Lung microvascular endothelial cell (primary cell): ENCODE measurements at regions not wholly inside any gene's neighbourhood (a gene's known extent, or its start where the extent isn't known, plus 50 kb on each side); places are given as distances from the start of the nearest gene placed in this dataset.
A peak's percentile ranks its signal among the peaks of the same experiment; 100 is the strongest.
"Not testable (repeated sequence)": the region's sequence is repeated elsewhere in the genome, so short reads cannot be mapped to it uniquely, and the experiment has no call there.

ENCODE experiments used
- DNase-seq, 2 donors: peaks; one replicate each; pipeline versions ENCODE4 v3.0.0 to v3.0.0-alpha.2; 2010; ENCODE audit warnings: low read depth in 2 of 2

DNA sequence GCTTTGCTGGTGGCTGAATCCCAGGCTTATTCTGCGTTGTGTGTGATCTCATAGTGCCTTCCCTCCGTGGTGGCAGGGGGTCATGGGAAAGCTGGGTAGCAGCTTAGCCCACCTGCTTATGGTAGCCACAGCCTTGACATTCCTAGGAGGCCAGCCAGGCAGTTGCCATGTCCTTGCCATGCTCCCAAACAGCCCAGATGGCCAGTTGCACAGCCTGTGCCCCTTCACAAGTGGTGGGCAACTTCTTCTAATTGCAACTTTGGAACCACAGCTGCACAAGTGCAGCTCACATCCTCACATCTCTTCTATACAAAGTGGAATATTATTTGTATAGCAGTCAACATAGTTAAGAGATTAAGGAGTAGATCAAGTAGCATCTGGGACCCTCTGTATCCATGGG is 136.6 kb upstream of the PELI1 start:
- DNase-seq, result not testable (repeated sequence)

DNA sequence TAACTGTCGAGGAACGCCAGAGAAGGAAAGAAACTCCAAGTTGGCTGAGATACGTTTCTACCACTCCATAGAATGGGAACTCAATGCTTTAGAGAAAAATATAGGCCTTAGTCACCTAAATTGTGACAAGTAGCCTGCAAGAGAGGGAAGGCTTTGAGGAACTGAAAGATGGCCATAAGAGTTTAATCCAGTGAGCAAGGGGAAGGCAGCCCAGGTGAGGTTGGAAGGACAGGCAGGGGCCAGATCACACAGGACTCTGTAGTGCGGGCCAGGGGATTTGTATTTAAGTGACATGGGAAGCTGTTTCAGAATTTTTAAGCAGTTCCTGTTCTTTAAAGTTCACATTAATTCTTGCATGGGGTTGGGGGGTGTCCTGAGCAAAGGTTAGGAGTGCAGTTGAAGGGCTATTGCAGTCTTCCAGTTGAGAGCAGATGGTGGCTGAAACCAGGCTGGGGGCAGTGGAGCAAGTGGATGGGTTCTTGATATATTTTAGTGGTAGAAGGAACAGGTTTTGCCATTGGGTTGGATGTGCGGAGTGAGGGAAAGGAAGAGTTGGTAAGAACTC is 138.9 kb upstream of the PELI1 start:
- no peak for DNase-seq

DNA sequence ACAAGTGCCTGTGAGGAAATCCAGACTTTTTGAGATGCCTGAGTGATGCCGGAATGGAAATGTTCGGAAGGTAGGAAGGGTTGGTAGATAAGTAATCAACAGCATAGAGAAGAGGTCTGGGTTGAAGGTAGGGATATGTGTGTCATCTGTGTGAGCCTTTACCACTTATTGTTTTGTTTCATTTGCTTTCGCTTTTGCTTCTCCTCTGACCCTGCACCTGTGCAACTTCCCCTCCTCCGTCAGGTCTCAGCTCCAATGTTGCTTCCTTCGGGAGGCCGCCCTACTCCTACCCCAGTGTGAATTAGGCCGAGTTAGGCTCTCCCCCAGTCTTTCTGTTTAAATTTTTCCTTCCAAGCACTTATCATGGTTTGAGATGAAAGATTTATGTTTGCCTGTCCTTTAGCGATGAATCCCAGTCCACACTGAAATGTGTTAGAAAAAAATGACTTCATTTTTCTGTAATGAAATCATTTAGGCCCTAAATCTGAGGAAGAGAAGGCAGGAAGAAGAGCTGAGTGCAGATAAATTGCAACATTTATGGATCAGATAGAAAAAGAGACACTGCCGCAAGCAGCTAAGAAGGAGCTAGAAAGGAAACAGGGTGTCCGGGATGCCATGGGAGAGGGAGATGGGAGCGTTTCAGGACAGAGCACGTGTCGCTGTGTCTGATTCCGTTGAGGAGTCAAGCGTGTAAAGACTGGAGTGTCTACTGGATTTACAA is 139.6 kb upstream of the PELI1 start:
- DNase-seq, result peak; percentile 32 to 73

DNA sequence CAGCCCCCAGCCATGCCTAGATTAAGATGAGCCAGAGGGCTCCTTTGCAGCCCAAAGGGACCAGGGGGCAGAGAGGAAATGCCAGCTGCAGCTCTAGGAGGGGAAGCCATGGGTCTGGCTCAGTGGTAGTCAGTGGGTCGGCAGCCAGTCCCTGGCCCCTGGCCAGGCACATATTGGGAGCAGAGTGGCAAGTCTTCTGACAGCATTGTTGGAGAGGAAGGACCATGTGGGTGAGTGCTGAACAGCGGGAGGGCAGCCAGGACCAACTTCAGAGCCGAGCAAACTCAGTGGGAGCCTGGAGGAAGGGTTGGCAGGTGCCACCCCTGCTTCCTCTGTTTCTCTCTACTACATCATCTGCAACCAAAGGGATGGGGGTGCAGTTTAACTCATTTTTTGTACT is 140.5 kb upstream of the PELI1 start:
- DNase-seq, result peak in 1 of 2 donors; percentile 38

DNA sequence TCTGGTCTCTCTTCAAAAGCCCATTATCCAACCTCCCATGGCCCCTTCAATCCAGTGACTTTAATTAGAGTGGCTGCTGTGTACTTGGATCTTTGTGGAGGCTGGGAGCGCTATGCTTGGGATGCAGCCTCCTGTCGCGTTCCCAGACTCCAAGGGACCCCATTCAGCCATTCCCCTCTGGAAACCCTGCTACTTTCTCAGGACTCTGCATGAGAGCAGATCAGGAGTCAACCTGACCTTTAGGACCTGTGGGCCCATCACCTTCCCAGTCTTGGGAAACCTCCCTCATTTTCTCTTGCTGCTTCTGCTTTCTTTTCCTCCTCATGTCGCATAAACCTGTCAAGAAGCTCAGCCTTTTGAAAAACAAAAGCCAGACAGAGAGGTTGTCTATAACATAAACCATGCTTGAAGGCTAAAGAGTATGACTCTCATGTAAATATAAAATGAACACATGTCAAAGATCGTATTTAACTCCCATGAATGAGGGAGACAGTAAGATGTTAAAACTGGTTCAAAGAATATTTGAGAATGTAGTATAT is 143.1 kb upstream of the PELI1 start:
- no peak for DNase-seq

DNA sequence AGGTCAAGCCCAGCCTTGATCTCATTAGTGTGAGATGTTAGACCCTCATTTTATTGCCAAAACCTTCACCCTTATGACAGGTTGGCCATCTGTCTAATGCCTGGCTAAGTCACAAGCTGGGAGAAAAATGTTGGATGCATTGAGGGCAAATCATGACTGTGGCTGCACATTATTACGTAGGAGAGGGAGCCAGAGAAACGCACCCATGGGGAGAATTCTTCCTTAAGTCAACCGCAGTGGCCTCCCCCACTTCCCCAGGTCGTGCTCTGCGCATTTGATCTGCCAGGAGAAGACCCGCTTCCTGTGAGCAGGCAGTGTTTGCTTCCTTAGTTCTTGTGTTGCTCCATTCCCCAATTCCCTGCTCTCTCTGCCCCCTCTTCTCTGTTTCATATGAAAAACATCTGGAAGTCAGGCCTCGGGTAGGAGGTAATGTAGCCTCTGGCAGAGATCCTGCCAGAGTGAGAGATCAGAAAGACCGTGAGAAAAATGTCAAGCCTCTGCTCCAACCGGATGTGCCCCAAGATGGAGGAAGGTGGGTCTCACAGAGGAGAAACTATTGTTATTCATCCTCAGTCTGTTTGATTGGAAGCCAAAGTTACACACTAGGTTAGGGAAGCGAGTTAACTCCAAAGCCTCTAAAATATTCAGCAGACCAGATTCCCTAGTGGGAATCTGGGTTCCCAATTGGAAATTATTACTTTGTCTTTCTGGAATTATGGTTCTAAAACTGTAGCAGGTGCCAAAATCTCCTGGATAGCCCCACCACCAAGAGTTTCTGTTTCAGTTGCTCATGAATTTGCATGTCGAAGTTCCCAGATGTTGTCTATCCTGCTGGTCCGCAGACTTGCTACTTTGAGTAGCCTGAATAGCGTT is 144.3 kb upstream of the PELI1 start:
- DNase-seq, result peak; percentile 85 to 88

DNA sequence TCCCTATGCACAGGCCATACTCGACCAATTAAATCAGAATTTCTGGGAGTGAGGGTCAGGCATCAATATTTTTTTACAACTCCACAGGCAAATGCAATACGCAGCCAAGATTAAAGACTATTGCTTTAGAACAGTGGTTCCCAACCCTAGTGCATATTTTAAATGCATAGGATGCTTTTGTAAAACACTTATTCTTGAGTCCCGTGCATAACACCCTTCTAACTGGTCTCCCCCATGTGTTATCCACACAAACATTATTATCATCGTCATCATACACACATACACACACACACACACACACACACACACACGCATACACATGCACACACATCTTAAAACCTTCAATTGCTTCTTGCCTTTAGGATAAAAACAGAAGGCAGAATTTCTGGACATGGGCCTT is 145.0 kb upstream of the PELI1 start:
- no peak for DNase-seq

DNA sequence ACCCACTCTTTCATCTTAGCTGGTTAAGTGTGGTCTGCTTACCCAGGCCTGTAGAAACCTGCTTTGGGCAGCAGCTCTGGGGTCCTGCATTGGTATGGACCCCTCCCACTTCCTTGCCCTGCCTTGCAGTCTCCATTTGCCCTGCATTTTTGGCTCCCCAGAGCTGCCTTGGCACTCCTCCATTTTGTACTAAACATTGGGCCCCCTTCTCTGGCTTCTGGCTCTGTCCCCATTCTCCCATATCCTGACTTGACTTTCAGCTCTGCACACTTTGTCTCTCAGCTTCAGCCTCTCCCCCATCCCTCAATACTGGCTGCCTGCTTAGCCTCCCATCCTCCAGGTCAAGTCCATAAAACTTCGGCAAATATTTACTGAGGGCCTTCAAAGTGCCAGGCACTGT is 145.5 kb upstream of the PELI1 start:
- DNase-seq, result no peak

DNA sequence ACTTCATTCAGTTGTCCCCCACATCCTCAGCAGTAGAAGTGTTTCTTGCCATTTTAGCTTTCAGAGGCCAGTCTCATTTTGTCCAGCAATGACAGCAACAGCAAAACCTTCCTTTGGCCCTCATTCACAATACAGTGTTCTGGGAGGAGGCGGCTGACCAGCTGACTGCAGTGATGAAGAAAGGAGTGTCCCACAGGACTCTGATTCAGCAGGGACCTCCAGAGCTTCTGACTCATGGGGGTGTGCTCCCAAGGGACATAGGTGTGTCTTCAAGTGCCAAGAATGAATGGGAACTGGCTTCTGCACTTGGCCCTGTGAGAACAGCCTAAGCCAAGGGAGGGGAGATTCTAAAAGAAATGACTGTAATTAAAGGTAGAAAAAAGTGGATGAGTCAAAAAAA is 147.0 kb upstream of the PELI1 start:
- peak in 1 of 2 donors; percentile 77 for DNase-seq

DNA sequence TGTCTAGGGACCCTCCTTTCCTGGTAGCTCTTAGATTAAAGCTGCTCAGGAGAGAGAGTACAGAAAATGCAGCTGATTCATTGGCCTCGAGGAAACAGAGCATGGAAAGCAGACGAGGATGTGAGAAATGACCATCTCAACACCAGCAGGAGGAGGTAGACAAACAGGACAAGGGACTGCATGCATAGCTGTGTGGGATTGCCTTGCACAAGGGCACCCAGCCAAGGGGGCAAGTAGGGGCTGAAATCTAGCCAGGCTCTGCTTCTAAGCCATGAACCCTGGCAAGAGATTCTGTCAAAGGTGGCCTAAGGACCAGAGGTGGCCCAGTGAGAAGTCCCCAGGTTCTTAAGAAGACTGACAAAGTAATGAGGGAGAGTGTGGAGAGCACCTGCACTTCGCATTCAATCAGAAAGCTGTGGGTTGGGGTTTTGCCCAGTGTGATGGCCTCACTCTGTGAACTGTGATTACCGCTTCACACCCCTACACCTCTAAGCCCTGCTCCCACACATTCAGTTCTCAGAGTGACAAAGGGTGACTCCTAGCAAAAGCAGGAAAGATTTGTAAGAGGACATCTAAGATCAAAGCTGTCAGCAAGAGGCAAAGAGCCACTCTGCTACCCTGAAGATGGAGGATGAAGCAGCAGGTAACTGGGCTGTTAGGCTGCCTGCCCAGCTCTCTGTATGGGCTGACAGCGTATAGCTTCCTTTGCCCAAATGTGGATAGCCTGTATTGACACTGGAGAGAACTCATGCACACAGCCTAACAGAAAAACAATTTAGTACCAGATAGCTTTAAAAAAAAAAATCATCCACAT is 151.3 kb upstream of the PELI1 start:
- DNase-seq, result no peak

DNA sequence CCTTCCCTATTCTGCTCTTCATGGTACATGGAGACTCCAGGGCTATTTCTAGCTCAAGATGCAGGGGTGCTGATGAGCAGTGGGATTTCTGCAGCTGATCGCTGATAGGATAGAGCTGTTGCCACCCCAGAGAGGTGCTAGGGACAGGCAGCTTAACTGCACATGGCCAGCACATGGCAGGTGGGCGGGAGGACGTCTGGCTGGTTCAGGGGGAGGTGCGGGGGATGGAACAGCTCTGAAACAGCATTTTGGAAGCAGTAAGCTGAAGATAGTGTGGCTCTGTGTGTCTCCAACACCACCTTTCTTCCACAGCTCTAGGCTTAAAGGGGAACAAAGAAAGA is 151.9 kb upstream of the PELI1 start:
- DNase-seq, result no peak

DNA sequence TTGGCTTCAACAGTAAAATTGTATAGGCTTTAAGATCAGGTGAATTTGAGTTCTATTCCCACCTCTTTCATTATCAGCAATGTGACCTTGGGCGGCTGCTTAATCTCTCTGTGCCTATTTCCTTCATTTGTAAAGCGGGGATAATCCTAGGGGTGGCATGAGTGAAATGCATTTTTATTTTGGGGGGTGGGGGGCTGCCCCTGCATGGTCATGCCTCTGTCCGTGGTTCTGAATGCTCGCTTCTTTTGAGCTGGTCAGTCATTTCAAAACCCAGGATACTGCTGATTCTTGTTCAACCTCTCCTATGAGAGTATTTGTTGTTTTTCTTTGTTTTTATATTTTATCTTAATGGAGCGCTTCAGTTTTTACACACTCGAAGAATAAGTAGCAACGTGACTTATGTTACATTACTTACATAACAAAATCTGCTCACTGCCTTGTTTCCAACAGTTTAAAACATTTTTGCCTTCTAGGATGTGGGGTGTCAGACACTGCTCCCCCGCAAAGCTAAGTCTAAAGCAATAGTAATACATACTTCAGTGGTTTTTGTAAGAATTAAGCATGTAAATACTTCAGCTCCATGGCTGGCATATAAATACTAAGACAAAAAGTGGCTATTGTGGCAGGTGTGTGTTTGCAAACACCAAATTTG is 152.6 kb upstream of the PELI1 start:
- no peak for DNase-seq

DNA sequence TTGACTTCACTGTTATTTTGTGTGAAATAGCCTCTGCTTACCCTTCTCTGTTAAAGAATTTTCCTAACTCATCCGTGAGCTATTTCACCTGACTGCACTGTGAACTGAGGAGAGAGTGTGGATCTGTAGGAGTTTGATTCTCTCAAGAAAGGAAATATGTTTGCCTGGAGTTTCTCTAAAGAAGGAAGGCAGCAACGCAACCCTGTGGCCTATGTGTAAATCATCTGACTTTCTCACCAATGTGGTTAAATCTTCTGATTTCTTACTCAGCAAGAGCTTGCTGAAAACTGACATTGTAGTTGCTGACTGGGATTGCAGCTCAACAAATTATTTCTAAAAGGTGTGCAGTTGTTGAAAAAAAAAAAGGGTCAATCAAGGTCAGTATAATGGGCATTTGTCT is 153.9 kb upstream of the PELI1 start:
- DNase-seq, result no peak

DNA sequence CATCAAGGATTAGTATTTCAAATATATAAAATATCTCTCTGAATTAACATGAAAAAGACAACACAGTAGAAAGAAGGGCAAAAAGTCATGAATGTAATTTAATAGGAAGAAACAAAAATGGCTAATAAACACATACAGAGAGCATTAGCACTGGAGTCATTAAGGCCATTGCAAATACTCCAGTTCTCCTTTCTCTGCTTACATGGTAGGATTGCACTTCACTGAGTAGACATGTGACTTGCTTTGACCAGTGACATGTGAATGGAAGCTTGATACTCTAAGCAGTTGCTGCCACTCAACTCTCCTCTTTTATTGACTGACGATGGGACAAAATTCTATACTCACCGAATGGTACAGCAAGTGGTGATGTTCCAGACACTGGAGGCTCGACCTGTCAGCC is 153.9 kb upstream of the LGALSL start:
- DNase-seq, result no peak

DNA sequence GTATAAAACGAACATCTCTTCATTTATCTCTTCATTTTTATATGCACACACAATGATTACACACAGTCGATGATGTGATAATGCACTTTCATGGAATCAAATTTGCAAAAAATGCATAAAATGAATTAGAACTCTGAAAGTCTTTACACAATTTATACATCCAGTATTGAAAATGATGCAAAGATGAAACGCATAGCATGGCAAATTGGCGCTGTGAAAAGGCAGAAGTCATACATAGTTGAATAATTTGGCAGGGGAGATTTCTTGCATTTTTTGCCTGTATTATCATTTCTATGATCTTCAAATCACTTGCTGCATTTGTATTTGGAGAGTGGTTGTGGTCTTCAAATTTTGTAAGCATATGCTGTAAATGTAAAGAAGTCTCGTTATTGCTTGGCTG is 150.7 kb upstream of the LGALSL start:
- no peak for DNase-seq

DNA sequence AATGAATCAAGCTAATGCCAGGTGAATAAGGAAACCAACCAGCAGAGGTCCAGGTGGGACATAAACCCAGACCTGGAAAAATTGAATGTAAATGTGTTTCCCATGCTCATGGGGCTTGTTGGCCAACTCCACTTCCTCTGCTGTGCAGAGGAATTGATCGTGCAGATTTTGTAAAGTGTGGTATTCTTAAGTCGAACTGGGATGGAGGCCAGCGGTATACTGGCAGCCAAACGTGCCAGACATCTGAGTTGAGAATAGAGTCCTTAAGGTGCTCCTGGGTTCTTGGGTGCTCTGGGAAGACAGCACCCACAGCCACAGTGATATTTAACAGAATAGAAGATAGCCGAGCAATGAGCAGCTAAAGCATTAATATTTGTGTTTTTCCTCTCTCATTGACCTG is 146.5 kb upstream of the LGALSL start:
- DNase-seq, result no peak

DNA sequence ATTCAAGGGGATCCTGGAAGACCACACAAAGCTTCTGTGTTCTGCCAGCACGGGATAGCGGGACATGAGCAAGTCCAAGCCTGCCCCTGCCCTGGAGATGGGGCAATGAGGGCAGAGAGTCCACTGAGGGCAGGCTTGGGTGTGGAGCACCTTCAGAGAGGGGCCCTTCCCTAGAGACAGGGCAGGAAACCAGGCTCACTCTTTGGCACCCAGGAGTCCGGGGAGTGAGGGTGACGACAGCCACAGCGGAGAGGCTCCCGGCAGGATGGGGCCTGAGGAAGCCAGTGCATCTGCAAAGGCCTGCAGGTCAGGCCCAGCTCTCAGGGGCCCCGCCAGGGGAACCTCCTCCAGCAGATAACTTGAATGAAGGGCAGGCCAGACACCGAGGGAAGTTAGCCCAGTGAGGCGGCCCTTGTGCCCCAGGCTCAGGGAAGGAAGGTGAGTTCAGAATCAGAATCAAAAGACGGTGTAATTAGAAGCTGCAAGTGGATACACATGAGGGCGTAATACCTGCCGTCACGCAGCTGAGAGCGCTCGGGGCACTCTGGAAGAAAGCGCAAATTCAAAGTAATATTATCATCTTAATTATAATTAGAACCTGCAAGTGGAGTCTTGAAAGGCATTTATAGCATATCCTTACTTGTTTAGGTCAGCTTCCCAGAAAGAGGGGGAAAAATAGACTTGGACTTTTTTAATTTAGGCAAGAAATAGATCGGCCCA is 142.6 kb upstream of the LGALSL start:
- no peak for DNase-seq

DNA sequence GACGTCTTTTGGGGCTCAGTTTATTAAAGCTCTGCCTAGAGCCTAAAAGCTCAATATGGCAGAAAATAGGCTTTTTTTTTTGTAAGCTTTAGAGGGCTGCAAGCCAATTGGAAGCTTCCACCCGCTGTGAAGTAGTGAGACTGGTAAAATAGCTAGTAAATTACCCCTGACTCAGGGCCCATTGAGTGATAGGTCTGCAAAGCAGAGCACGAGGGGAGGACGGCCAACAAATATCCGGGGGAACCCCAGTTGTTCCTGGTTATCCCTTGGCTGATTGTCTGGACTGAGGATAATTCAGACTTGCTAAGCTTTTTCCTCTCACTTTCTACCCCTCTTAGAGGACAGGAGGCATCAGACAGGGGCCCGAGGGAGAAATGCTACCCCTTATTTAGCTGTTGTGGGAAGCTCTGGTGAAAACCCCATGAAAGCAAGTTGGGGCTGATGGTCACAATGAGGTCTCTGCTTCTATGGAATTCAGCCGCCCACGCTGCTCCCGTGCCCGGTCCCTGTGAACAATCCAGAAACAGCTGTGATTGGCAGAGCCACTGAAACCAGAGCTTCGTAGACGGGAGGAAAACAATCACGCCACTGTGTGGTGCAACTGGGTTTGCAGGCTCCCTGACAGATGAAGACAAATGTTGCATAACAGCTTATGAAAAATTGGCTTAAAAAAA is 141.9 kb upstream of the LGALSL start:
- DNase-seq, result peak; percentile 91 to 95

DNA sequence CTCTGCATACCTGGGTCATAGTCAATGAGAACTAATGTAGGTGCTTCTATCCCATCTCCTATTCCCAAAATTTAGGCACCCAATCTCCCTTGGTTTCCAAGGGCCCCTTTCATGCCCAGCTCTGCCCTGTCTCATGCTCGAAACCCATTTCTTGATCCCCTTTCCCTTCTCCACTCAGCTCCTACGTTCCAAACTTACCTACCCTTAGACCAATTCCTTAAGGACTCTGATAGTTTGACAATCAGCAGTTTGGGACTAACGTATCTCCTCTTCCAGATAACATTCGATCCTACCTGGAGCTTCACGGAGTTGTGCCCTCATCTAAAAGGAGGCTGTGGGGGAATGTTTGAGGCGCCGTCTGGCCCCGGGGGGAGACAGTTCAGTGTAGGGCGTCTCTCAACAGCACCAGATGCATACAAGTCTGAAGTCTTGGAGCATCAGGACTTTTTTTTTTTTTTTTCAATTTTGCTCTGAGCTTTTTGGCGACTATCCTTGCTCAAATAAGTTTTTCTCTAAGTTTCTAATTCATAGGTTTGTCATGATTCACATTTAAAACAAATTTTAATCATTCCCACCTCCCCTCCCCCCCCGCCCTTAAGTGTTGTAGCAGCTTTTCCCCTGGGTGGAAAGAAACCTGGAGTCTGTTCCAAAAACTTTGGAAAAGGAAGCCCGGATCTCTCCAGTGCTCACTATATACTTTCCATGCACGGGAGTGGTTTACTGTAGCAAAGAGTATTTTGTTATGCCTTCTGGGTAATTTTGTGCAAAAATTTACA is 141.2 kb upstream of the LGALSL start:
- DNase-seq, result no peak
